Lower leg skin (tissue), 4 donors: ENCODE measurements at regions not wholly inside any gene's neighbourhood (a gene's known extent, or its start where the extent isn't known, plus 50 kb on each side); places are given as distances from the start of the nearest gene placed in this dataset.

ENCODE experiments used
- DNase-seq, 2 donors: peaks; one replicate each; pipeline ENCODE4 v3.0.0-alpha.2; 2019; ENCODE audit warnings: low spot score in 2 of 2
- H3K4me3 ChIP-seq: fragments of 200-600 bp; sonication (generic); 2 replicates; pipeline ENCODE4 v1.5.1; 2017; ENCODE audit warnings: mild to moderate bottlenecking, low read depth; ENCODE audit not compliant: poor library complexity, severe bottlenecking
- POLR2A ChIP-seq, 2 donors: fragments of 450-650 bp; IDR thresholded peaks; one replicate each; pipeline ENCODE4 v1.6.1; 2016 to 2017; ENCODE audit warnings: antibody characterized with exemption in 2 of 2, mild to moderate bottlenecking in 1 of 2, moderate library complexity in 1 of 2
- WGBS, 2 donors: methylation state at CpG; one replicate each; pipeline ENCODE4 v1.1.5; 2018; 5-methylcytosine and 5-hydroxymethylcytosine counted together
- intact Hi-C: fragments of 100-400 bp; cut with DNase I; formaldehyde crosslinking; loops from one replicate; pipeline ENCODE4 v1.15.0; 2023; ENCODE audit warnings: low total_unique reads
- TF ChIP-seq, protein P1 (sequence below), 3 donors: fragments of 450-650 bp; IDR thresholded peaks; one replicate each; pipeline ENCODE4 v1.5.1; 2016; ENCODE audit warnings: antibody characterized with exemption in 3 of 3, mild to moderate bottlenecking in 3 of 3, moderate library complexity in 2 of 3

DNA sequence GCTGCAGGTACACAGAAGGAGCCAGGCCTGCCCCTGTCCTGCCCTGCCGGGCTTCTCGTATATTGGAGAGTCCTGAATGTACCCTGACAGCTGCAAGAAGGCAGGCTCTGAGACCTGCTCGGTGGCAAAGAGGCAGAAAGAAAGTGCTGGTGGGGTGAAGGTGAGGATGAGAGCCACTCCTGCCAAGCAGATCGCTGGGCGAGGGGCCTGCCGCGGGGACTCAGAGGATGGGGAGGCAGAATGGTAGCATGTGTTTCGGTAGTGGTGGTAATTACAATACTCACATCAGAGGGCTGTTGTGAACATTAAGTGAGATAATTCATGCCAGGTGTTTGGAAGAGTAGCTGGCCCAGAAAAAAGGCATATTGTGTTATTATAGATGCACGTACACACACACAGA, 56.6 kb upstream of the SLC22A23 start:
- TF ChIP-seq POLR2A (IDR thresholded peaks at IDR 0.05): no peak
- TF ChIP-seq, protein P1, sequence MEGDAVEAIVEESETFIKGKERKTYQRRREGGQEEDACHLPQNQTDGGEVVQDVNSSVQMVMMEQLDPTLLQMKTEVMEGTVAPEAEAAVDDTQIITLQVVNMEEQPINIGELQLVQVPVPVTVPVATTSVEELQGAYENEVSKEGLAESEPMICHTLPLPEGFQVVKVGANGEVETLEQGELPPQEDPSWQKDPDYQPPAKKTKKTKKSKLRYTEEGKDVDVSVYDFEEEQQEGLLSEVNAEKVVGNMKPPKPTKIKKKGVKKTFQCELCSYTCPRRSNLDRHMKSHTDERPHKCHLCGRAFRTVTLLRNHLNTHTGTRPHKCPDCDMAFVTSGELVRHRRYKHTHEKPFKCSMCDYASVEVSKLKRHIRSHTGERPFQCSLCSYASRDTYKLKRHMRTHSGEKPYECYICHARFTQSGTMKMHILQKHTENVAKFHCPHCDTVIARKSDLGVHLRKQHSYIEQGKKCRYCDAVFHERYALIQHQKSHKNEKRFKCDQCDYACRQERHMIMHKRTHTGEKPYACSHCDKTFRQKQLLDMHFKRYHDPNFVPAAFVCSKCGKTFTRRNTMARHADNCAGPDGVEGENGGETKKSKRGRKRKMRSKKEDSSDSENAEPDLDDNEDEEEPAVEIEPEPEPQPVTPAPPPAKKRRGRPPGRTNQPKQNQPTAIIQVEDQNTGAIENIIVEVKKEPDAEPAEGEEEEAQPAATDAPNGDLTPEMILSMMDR (IDR thresholded peaks at IDR 0.05): no peak
- DNase-seq: no peak
- WGBS, 2 donors: 83 to 85% methylated on average over 9 of the region's 9 CpGs
- H3K4me3 ChIP-seq: no peak overlapping the region
- intact Hi-C loops: no loop called here

DNA sequence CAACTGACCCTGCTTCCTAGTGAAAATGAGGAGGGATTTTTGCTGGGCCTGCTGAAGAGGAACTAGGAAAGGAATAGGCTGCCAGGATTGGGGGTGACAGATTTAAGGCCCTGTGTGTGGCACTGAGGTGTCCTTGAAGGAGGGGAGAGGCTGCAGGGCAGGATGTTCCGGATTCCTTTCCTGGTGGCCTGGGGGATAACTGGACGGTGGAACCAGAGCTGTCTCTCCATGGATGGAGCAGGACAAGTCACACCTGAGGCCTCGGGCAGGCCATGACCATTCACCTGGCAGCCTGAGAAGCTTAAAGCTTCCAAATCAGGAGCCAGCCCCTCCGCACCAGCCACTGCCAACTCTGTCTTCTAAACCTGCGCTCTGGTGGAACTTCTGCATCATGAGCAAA, 56.0 kb upstream of the SLC22A23 start:
- no peak overlapping the region for H3K4me3 ChIP-seq
- intact Hi-C loops: no loop called here
- 88 to 94% methylated on average over 5 of the region's 5 CpGs for WGBS, 2 donors
- DNase-seq: no peak
- TF ChIP-seq, protein P1 (IDR thresholded peaks at IDR 0.05): no peak
- TF ChIP-seq POLR2A (IDR thresholded peaks at IDR 0.05): no peak

DNA sequence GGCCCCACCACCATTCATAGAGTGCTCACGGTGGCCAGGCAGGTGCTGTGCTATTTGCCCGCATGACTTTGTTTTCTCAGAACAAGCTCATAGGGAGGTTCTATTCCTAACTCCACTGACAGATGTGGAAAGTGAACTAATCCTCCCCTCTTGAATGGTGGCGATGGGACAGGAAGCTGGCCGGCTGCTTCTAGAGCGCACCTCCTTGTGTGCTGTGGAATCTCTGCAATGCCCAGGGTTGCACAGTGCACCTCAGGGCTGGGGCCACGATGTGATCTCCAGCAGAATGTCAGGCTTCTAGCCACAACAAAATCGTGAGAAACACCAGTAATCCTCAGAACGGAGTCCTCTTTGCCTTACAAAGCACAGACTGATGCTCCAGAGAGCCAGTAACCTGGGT, 53.8 kb upstream of the SLC22A23 start:
- TF ChIP-seq POLR2A (IDR thresholded peaks at IDR 0.05): no peak
- TF ChIP-seq, protein P1 (IDR thresholded peaks at IDR 0.05): no peak
- no peak overlapping the region for H3K4me3 ChIP-seq
- 73 to 74% methylated on average over 8 of the region's 8 CpGs for WGBS, 2 donors
- no peak for DNase-seq
- intact Hi-C loops: no loop called here

DNA sequence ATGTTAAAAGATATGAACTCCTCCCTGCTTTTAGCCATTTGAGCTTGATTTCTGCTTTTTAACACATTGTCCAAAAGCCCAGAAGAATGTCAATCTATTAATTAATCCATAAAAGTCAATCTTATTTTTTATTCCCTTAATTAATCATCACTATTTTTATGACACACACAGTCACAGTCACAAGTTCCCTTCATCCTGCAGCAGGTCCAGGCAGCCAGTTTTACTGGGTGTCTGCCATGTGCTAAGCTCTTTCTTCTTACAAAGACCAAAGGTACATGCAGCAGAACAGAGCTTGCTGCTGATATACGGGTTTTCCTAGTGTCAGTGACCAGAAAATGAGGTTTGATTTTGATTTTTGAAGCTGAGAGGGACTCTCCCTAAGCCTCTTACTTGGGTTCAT, 53.3 kb upstream of the SLC22A23 start:
- DNase-seq: no peak
- WGBS, 2 donors: 38 to 39% methylated on average over 1 of the region's 1 CpG
- no peak overlapping the region for H3K4me3 ChIP-seq
- intact Hi-C loops: no loop called here
- TF ChIP-seq, protein P1 (IDR thresholded peaks at IDR 0.05): no peak
- TF ChIP-seq POLR2A (IDR thresholded peaks at IDR 0.05): no peak

DNA sequence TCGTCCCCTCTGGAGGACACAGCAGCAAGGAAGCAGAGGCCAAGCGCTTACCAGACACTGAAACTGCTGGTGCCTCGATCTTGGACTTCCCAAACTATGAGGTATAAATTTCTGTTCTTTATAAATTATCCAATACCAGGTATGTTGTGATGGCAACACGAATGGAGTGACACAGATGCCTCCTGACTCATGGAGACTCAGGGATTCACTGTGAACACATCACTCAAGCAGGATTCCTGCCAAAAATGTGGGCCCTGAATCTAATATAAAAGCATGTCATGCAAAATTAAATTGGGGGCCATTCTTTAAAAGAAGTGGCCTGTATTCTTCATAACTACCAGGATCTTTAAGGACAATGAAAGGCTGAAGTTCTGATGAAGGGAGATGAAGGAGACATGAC, 52.5 kb upstream of the SLC22A23 start:
- H3K4me3 ChIP-seq: no peak overlapping the region
- DNase-seq: no peak
- TF ChIP-seq POLR2A (IDR thresholded peaks at IDR 0.05): no peak
- TF ChIP-seq, protein P1 (IDR thresholded peaks at IDR 0.05): no peak
- intact Hi-C loops: no loop called here
- 82 to 84% methylated on average over 4 of the region's 4 CpGs for WGBS, 2 donors

DNA sequence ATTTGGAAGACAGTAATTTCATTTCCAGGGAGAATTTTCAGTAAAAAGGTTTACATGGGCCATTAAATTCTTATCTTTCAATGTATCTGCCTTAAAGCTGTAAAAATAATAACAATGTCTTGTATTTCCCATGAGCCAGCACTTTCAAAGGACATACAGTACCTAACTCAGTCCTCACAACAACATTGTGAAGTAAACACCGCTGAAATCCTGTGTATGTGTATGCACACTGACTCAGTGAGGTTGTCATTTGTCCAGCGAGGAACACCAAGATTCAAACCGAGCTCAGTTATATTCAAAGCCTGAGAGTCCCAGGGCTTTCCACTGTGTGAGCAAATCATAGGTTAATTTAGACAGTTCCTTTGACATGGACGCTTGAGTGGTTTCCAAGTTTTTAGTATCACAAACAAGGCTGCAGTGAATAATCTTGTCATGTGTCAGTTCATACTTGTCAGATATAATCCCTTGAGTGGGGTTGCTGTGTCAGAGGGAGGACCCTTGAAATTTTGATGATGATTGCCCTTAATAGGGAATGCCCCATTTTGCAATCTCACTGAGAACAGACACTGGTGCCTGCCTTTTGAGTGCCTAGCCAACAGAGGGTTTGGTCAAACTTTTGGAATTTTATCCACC, 50.0 kb upstream of the SLC22A23 start:
- H3K4me3 ChIP-seq: no peak overlapping the region
- intact Hi-C loops: no loop called here
- DNase-seq: no peak
- 65 to 75% methylated on average over 4 of the region's 4 CpGs for WGBS, 2 donors
- no peak for TF ChIP-seq POLR2A (IDR thresholded peaks at IDR 0.05)
- TF ChIP-seq, protein P1 (IDR thresholded peaks at IDR 0.05): no peak
